Caco-2 (cell line): ENCODE measurements at regions not wholly inside any gene's neighbourhood (a gene's known extent, or its start where the extent isn't known, plus 50 kb on each side); places are given as distances from the start of the nearest gene placed in this dataset.
A peak's percentile ranks its signal among the peaks of the same experiment; 100 is the strongest.

Experiments
- BruUV-seq: library from RNA; stranded (reverse); fragments of 400-500 nt; replicated peaks from 2 replicates; lab custom pipeline; 2021; lab: Mats Ljungman, UMichigan
- CTCF ChIA-PET: fragments of 300-600 bp; sonication (Branson Sonifier 250); formaldehyde crosslinking; loops from one replicate; lab custom pipeline; 2022; ENCODE audit warnings: antibody characterized with exemption; lab: Charles Lee
- POLR2A ChIA-PET: fragments of 300-600 bp; sonication (Branson Sonifier 250); formaldehyde crosslinking; loops from one replicate; lab custom pipeline; 2022; ENCODE audit warnings: antibody characterized with exemption; lab: Charles Lee
- DNase-seq, 2 experiments: peaks; one replicate each; pipeline versions ENCODE4 v3.0.0 to v3.0.0-alpha.2; 2020 to 2022
- H3K27me3 ChIP-seq: replicated peaks from 2 replicates; pipeline ENCODE4 v1.6.0; 2011; ENCODE audit warnings: low read length; ENCODE audit not compliant: control insufficient read depth, insufficient read depth
- H3K36me3 ChIP-seq: 2 replicates; pipeline ENCODE4 v1.5.1; 2011; ENCODE audit warnings: low read length; ENCODE audit not compliant: control insufficient read depth, insufficient read depth
- H3K4me1 ChIP-seq: fragments of 250-450 bp; sonication (Bioruptor Pico); 2 replicates; pipeline ENCODE4 v1.5.1; 2020; ENCODE audit warnings: mild to moderate bottlenecking
- H3K4me3 ChIP-seq: 2 replicates; pipeline ENCODE4 v1.5.1; 2011; ENCODE audit warnings: low read depth, mild to moderate bottlenecking, control low read depth, low read length
- H3K9me3 ChIP-seq: fragments of 250-450 bp; sonication (Bioruptor Pico); 2 replicates; pipeline ENCODE4 v1.5.1; 2020; ENCODE audit warnings: mild to moderate bottlenecking, moderate library complexity
- H3K27ac Mint-ChIP-seq: one replicate; pipeline ENCODE4 v1.8.0; 2022; ENCODE audit warnings: mixed read lengths; ENCODE audit not compliant: unreplicated experiment
- H3K27me3 Mint-ChIP-seq: one replicate; pipeline ENCODE4 v1.8.0; 2022; ENCODE audit warnings: mixed read lengths; ENCODE audit not compliant: insufficient read depth, unreplicated experiment
- H3K36me3 Mint-ChIP-seq: one replicate; pipeline ENCODE4 v1.8.0; 2022; ENCODE audit warnings: mild to moderate bottlenecking, mixed read lengths; ENCODE audit not compliant: insufficient read depth, unreplicated experiment
- H3K4me1 Mint-ChIP-seq: one replicate; pipeline ENCODE4 v1.8.0; 2022; ENCODE audit warnings: low read depth, mixed read lengths; ENCODE audit not compliant: unreplicated experiment
- H3K4me3 Mint-ChIP-seq: one replicate; pipeline ENCODE4 v1.8.0; 2022; ENCODE audit warnings: mild to moderate bottlenecking, moderate library complexity, mixed read lengths; ENCODE audit not compliant: unreplicated experiment
- H3K9me3 Mint-ChIP-seq: one replicate; pipeline ENCODE4 v1.8.0; 2022; ENCODE audit warnings: mixed read lengths; ENCODE audit not compliant: unreplicated experiment
- CTCF ChIP-seq, 2 experiments: fragments of 200-600 bp in 1 of 2; IDR thresholded peaks; 1 replicate in 1 of 2; 2 replicates in 1 of 2; pipeline versions ENCODE4 v1.5.1 to v1.8.0; 2011 to 2022; ENCODE audit warnings: antibody characterized with exemption in 1 of 2, control low read depth in 1 of 2, inconsistent platforms in 1 of 2, low read depth in 1 of 2, low read length in 1 of 2, mild to moderate bottlenecking in 1 of 2, moderate library complexity in 1 of 2; ENCODE audit not compliant: insufficient read depth in 1 of 2, severe bottlenecking in 1 of 2, unreplicated experiment in 1 of 2
- intact Hi-C: fragments of 100-400 bp; cut with micrococcal nuclease; formaldehyde crosslinking; loops from one replicate; pipeline ENCODE4 v1.10.0; 2022; ENCODE audit not compliant: unreplicated experiment

- POLR2A ChIA-PET, result no interaction called here
- no peak for TF ChIP-seq CTCF (IDR thresholded peaks at IDR 0.05; ENCODE audit: insufficient read depth in 1 of 2, low read depth in 1 of 2, low read length in 1 of 2, severe bottlenecking in 1 of 2, unreplicated experiment in 1 of 2)
- BruUV-seq, result no TSS peak
- peaks cover 6% of the 10 kb centered on the region for H3K4me1 Mint-ChIP-seq
- no peak overlapping the region for H3K4me3 ChIP-seq
- H3K9me3 Mint-ChIP-seq, result peaks cover 20% of the 10 kb centered on the region
- CTCF ChIA-PET, result interaction anchor here (0.7 to 2.1 kb wide), 4 partner anchors 49 to 89 kb away, joined by 3 to 10 read pairs (median 6); no protein-coding TSS in a partner anchor
- peak overlapping the region; percentile 3 for H3K4me3 Mint-ChIP-seq
- H3K27me3 ChIP-seq, result no peaks in the 10 kb centered on the region
- no peaks in the 10 kb centered on the region for H3K36me3 ChIP-seq
- peak; percentile 67 to 68 for DNase-seq
- H3K4me1 ChIP-seq, result peaks cover 16% of the 10 kb centered on the region
- no peak overlapping the region for H3K27ac Mint-ChIP-seq
- intact Hi-C loops, result loop anchor here (1.0 to 10.0 kb wide), 5 partner anchors 62 to 487 kb away; no protein-coding TSS in a partner anchor
- no peaks in the 10 kb centered on the region for H3K9me3 ChIP-seq
- no peaks in the 10 kb centered on the region for H3K36me3 Mint-ChIP-seq
- H3K27me3 Mint-ChIP-seq, result no peaks in the 10 kb centered on the region
These were observed 160.0 kb downstream of the SQOR start for GRCh38 chr15:45794712-45795439.

GRCh38 chr15:45795440-45796069 is 160.7 kb downstream of the SQOR start:
- H3K4me3 ChIP-seq, result no peak overlapping the region
- H3K27me3 Mint-ChIP-seq, result no peaks in the 10 kb centered on the region
- peak; percentile 53 to 56 for TF ChIP-seq CTCF (IDR thresholded peaks at IDR 0.05; ENCODE audit: insufficient read depth in 1 of 2, low read depth in 1 of 2, low read length in 1 of 2, severe bottlenecking in 1 of 2, unreplicated experiment in 1 of 2)
- no peaks in the 10 kb centered on the region for H3K36me3 ChIP-seq
- no peak overlapping the region for H3K27ac Mint-ChIP-seq
- peaks cover 20% of the 10 kb centered on the region for H3K9me3 Mint-ChIP-seq
- H3K27me3 ChIP-seq, result no peaks in the 10 kb centered on the region
- no peaks in the 10 kb centered on the region for H3K36me3 Mint-ChIP-seq
- no peak overlapping the region for H3K4me3 Mint-ChIP-seq
- intact Hi-C loops, result loop anchor here (1.0 to 10.0 kb wide), 5 partner anchors 62 to 487 kb away; no protein-coding TSS in a partner anchor
- peak; percentile 54 to 67 for DNase-seq
- peaks cover 6% of the 10 kb centered on the region for H3K4me1 Mint-ChIP-seq
- H3K9me3 ChIP-seq, result no peaks in the 10 kb centered on the region
- no TSS peak for BruUV-seq
- peaks cover 16% of the 10 kb centered on the region for H3K4me1 ChIP-seq
- ChIA-PET POLR2A (no interaction called here), CTCF (interaction anchor here (0.7 to 2.1 kb wide), 4 partner anchors 60 to 163 kb away, joined by 3 to 10 read pairs (median 6); no protein-coding TSS in a partner anchor)

GRCh38 chr15:45796433-45796832 is 161.6 kb downstream of the SQOR start:
- Histone ChIP-seq H3K4me1 (peaks cover 16% of the 10 kb centered on the region), H3K27me3 (no peaks in the 10 kb centered on the region), H3K4me3 (no peak overlapping the region), H3K36me3 (no peaks in the 10 kb centered on the region), H3K9me3 (no peaks in the 10 kb centered on the region)
- TF ChIP-seq CTCF (IDR thresholded peaks at IDR 0.05; ENCODE audit: insufficient read depth in 1 of 2, low read depth in 1 of 2, low read length in 1 of 2, severe bottlenecking in 1 of 2, unreplicated experiment in 1 of 2), result no peak
- ChIA-PET POLR2A (no interaction called here), CTCF (interaction anchor here (2.1 kb wide), 1 partner anchor 81 kb away, joined by 7 read pairs; no protein-coding TSS in a partner anchor)
- Mint-ChIP-seq H3K4me1 (peaks cover 9% of the 10 kb centered on the region), H3K36me3 (no peaks in the 10 kb centered on the region), H3K27me3 (no peaks in the 10 kb centered on the region), H3K4me3 (no peak overlapping the region), H3K9me3 (peaks cover 20% of the 10 kb centered on the region), H3K27ac (no peak overlapping the region)
- no peak for DNase-seq
- no TSS peak for BruUV-seq
- intact Hi-C loops, result loop anchor here (5.0 to 10.0 kb wide), 3 partner anchors 61 to 486 kb away; no protein-coding TSS in a partner anchor
